Activated CD4-positive, alpha-beta T cell treated with anti-CD3 and anti-CD28 coated beads, Interleukin-2, Interleukin-6, amounts not matched to agents 100 ng/mL and 50 ng/mL, durations not matched to agents 16 hours and 8 hours (primary cell): ENCODE measurements at regions not wholly inside any gene's neighbourhood (a gene's known extent, or its start where the extent isn't known, plus 50 kb on each side); places are given as distances from the start of the nearest gene placed in this dataset.

Experiments
- DNase-seq: peaks from one replicate; pipeline ENCODE4 v3.0.0-alpha.2; 2020

GRCh38 chr2:4515871-4516761, 812.7 kb downstream of the DCDC2C start:
- no peak for DNase-seq

- DNase-seq = no peak
Measured at GRCh38 chr2:4518596-4518995, 815.2 kb downstream of the DCDC2C start.

GRCh38 chr2:4522498-4523421, 819.4 kb downstream of the DCDC2C start:
- no peak for DNase-seq

DNA sequence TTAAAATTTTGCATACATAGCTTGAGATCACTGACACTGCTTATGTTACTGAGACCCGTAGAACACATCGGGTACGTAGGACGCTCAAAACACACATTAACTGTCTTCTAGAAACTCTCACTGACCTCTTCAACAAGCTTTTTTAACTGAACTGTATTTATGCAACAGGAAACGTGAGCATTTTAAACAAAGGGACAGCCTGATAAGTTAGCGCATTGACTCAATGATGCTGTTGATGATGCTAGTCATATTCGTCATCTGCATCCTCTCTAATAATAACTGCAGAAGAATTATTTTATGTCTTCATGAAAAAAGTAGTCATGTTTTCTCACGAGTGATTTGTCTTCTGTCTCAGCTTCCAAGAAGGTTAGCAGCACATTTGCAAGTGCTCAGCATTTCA, 824.0 kb downstream of the DCDC2C start:
- no peak for DNase-seq

DNA sequence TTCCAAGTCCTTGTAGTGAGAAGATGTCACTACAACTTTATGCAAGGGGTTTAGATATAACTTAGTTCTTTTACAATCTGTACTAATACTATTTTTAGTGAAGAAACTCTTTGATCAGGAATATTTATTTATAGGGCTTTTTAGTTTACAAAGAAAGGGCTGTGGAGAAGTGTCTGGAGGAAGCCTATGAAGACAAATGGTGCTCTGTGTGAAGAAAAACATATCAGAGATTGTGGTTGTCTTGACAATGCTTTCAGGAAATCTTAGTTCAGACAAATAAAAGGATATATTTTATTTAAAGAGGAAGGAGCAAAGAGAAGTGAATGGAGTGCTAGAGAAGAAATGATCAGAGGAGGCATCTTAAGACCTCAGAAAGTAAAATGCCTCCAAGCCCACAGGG, 824.9 kb downstream of the DCDC2C start:
- DNase-seq = no peak

- no peak for DNase-seq
Measured at GRCh38 chr2:4528773-4529172, 825.4 kb downstream of the DCDC2C start.

DNA sequence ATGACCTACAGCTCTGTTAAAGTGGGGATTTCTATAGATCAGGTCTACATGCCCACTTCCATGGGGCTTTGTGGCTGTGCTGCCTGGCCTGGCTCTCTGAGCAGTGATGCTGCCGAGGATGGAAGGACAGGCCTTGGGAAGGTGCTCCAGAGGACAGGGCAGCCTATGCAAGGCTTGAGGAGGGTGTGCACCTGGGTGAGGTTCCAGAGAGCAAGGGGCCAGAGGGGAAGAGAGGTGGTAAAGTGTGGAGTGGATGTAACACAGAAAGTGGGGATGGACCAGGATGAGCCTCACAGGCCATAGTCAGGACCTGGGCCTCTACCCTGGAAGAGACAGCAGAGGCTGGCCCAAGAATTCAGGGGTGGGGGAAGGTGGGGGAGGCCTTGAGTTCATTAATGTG, 826.4 kb downstream of the DCDC2C start:
- DNase-seq = no peak

DNA sequence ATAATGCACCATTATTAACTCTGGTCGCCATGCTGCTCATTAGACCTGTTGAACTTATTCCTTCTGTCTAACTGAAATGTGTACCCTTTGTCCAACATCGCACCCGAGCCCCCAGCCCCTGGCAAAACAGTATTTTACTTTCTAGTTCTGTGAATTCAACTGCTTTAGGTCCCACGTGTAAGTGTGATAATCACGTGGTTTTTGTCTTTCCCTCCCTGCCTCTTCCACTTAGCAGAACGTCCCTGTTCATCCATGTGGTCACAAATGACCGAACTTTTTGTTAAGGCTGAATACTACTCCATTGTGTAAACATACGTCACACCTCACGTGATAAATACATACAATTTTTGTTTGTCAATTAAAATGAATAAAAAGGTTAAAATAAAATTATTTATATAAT, 826.9 kb downstream of the DCDC2C start:
- DNase-seq = no peak

GRCh38 chr2:4533806-4534205, 830.4 kb downstream of the DCDC2C start:
- no peak for DNase-seq

- no peak for DNase-seq
Measured at GRCh38 chr2:4539121-4539520, 835.7 kb downstream of the DCDC2C start.

DNA sequence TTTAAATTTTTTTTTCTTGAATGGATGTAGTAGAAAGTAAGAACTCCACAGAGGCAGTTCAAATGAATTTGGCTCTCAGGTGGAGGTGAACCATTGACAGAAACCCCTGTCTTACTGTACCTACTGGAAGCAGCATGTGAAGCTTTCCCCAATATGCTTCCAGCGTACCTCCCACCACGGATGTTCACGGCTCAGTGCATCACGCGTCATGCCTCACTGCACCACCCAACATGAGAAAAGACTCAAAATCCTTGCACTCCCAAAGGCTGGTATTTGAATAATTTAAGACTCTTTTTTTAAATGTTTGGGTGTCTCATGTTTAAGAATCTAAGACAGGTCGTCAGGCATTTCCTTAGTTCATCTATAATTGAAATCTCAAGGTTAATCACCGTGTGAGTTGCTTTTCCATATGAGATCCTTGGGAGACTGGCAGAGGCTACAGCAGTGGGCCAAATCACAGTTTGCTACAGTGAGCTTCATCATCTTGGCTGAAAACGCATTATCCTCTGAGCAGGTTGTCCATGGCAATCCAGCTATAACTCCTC, 846.4 kb downstream of the DCDC2C start:
- no peak for DNase-seq

DNA sequence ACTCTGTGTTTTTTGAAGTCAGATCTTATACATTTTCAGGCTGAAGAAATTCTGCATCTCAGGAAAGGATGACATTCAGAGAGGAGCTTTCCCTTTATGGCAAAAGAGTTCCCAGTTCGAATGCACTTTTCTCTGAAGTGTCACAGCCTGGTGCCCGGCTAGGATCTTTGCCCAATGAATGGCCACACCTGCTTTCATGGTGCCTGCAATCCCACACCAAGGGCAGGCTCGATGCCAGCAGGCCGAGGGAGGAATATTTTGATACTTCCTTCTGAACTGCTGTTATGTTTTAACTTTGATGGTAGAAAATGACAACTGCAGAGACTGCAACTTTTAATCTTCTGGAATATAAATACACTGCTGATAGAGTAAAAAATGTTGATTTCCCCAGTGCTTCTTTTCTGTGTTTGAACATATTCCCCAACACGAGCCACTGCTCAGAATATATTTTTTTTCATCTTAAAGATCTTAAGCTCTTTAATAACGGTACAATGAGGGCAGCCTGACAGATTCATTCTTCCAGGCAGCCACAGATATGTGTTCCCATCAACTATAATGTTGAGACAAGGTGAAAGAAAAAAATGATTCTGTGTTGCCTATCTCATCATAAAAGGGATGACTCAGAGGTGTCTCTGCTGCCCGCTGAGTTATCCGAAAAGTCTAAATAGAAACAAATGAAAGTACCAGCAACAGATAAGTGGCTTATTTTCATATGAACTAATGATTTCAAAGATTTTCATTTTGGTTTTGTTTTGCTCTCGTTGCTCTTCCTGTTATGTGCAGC, 848.5 kb downstream of the DCDC2C start:
- no peak for DNase-seq

DNA sequence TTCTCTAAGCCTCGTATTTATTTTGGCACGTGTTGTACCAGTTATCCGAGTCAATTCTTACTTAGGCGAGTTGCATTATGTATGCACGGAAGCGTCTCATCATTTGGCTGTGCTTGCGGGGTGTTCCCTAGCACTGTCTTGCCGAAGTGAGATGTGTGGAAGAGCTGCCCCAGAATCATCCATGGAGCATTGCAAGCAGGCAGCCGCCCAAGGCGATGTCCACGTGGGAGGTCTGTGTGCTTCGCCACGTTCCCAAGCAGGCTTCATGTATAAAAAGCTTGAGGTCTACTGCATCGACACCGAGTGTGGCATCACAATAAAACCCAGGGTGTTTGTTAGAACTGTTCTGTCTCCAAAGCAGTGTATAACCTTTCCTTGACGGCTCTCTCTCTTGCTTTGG, 849.9 kb downstream of the DCDC2C start:
- DNase-seq = no peak

- no peak for DNase-seq
Measured at GRCh38 chr2:4556135-4556896, 852.9 kb downstream of the DCDC2C start.

DNA sequence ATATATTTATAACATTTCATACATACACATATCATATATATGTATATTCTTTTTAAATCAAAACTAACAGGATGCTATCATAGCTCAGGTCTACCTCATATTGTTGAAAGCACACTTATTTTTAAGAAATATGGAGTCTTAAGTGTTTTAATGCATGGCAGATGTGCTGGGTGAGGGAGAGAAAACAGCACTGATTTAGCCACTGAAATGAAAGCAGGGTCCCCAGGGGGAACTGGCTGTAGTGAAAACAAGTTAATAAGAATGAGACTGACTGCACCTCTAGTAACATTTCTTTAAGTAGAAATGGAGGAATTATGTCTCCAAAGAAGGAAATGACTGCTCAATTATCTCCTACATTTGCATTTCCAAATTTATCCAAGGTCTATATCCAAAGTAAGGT, 857.8 kb downstream of the DCDC2C start:
- no peak for DNase-seq

- DNase-seq = no peak
Measured at GRCh38 chr2:4576075-4576474, 872.7 kb downstream of the DCDC2C start.

DNA sequence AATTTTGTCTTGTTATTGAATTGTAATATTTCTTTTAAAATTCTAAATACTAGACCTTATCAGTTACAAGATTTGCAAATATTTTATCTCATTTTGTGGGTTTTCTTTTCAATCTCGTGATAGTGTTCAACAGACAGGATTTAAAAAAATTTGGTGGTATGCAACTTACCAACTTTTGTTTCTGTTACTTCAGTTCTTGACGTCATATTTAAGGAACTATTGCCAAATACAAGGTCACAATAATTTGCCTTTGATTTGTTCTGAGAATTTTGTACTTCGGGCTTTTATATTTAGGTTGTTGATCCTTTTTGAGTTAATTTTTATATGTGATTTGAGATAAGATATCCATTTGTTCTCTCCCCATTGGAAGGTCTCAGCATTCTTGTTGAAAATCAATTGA, 876.6 kb downstream of the DCDC2C start:
- DNase-seq = no peak

DNA sequence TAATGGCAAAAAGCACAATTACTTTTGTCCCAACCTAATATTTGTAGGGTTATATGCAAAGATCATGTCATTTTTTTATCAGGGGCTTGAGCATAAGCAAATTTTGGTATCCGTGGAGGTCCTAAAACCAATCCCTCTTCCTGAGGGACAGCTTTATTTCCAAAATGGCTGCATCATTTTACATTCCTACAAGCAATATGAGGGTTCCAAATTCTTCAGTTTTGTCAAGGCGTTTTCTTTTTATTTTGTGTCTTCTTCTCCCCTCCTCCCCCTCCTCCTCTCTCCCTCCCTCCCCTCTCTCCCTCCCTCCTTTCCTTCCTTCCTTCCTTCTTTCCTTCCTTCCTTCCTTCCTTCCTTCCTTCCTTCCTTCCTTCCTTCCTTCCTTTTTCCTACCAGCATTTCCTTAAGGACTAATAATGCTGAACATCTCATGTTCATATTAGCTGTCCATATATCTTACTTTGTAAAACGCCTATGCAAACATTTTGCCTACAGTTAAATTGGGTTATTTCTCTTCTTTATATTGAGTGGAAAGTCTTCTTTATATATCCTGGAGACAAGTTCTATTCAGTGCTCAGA, 881.8 kb downstream of the DCDC2C start:
- no peak for DNase-seq

- DNase-seq = no peak
Measured at GRCh38 chr2:4588606-4589005, 885.2 kb downstream of the DCDC2C start.

DNA sequence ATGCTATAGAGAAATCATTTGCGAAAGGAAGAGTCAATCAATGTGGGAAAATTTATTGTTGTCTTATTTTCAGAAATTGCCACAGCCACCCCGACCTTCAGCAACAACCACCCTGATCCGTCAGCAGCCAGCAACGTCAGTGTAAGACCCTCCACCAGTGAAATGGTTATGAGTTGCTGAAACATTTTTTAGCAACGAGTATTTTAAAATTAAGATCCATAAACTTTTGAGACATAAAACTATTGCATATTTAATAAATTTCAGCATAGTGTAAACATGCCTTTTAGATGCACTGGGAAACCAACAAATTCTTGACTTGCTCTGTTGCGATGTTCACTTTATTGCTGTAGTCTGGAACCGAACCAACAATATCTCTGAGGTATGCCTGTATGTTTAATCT, 887.9 kb downstream of the DCDC2C start:
- no peak for DNase-seq

DNA sequence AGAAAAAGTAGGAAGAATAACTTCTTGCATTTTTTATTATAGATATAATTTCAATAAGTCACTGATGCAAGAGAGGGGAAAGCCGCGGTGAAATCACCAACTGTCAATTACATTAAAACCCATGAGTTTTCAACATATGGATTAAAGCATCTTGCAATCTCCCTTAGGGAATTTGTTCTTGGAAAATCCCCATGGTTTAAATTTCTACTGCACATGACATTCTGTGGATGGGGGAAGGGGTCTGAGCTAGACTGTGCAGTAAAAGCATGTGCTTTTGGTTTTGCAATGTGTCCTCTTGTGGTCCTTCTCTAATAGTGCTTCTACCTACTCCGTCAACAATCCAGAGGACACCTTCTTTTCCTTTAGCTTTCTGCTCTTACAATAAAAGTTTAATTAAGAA, 894.0 kb downstream of the DCDC2C start:
- no peak for DNase-seq

DNA sequence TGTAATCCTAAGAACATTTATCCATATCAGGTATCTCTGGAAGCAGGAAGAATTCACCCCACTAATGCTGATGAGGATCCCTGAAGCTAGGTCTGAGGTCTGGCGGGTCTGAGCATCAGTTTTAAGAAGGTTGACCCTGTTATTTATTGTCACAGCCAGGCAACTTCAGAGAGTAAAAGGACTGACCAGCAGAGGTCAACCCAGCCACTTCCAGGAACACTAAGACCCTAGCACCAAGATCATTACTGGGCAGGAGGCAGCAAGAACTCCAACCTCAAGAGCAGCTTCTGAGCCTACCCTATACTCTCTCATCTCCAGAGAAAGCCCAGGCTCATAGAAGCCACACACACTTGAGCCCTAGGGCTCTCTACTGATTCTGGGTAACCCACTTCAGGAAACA, 901.4 kb downstream of the DCDC2C start:
- DNase-seq = no peak
